K562 (cell line): ENCODE measurements at regions not wholly inside any gene's neighbourhood (a gene's known extent, or its start where the extent isn't known, plus 50 kb on each side); places are given as distances from the start of the nearest gene placed in this dataset.

Experiments
- CBFA2T2 ChIP-seq: fragments of 450-650 bp; conservative IDR thresholded peaks from 2 replicates; pipeline ENCODE4 v1.6.1; 2017; ENCODE audit warnings: mild to moderate bottlenecking
- CHD4 ChIP-seq: fragments of 200-600 bp; sonication (generic); IDR thresholded peaks from 3 replicates; pipeline ENCODE4 v1.6.1; 2012; ENCODE audit warnings: low read depth, mild to moderate bottlenecking, mixed read lengths, low read length, inconsistent platforms; ENCODE audit not compliant: insufficient read depth, insufficient replicate concordance, poor library complexity, severe bottlenecking
- CREM ChIP-seq: IDR thresholded peaks from 2 replicates; pipeline ENCODE4 v1.6.1; 2014; ENCODE audit warnings: antibody characterized with exemption, low read depth
- CTCF ChIP-seq, 3 experiments: IDR thresholded peaks in 2 of 3; conservative IDR thresholded peaks in 1 of 3; 2 replicates each; pipeline ENCODE4 v1.5.1; 2011 to 2012; ENCODE audit warnings: low read length in 3 of 3, mild to moderate bottlenecking in 3 of 3, control low read depth in 2 of 3, improper control_type of control experiment in 1 of 3, inconsistent platforms in 1 of 3, low read depth in 1 of 3, mixed read lengths in 1 of 3, moderate library complexity in 1 of 3; ENCODE audit not compliant: insufficient read depth in 2 of 3
- GABPA ChIP-seq: fragments of 200-800 bp; sonication (Bioruptor generic); conservative IDR thresholded peaks from 2 replicates; pipeline ENCODE4 v1.6.1; 2016; ENCODE audit warnings: low read depth, missing genetic modification characterization, missing compliant biosample characterization
- MAZ ChIP-seq, 2 experiments: fragments of 450-650 bp in 1 of 2; sonication (generic) in 1 of 2; formaldehyde crosslinking; IDR thresholded peaks in 1 of 2; conservative IDR thresholded peaks in 1 of 2; 2 replicates each; pipeline versions ENCODE4 v1.4.0 to v1.5.0; 2020; ENCODE audit warnings: mild to moderate bottlenecking in 1 of 2, missing genetic modification reagents in 1 of 2
- MTF1 ChIP-seq: fragments of 250-450 bp; sonication (Bioruptor Pico); IDR thresholded peaks from 2 replicates; pipeline ENCODE4 v1.9.0; 2021; ENCODE audit warnings: moderate library complexity, mild to moderate bottlenecking, inconsistent platforms, borderline replicate concordance
- TBP ChIP-seq: optimal IDR thresholded peaks from 2 replicates; pipeline ENCODE3; 2011; ENCODE audit warnings: low read depth, low read length, improper control_type of control experiment
- THRAP3 ChIP-seq: fragments of 450-650 bp; IDR thresholded peaks from 2 replicates; pipeline ENCODE4 v1.6.1; 2016; ENCODE audit warnings: mild to moderate bottlenecking, inconsistent platforms, borderline replicate concordance
- ZNF12 ChIP-seq: sonication (generic); formaldehyde crosslinking; IDR thresholded peaks from 2 replicates; pipeline ENCODE4 v1.4.0; 2020; ENCODE audit warnings: mild to moderate bottlenecking, missing genetic modification reagents
- ZNF408 ChIP-seq: fragments of 250-450 bp; sonication (Bioruptor Pico); IDR thresholded peaks from 2 replicates; pipeline ENCODE4 v1.4.0; 2020; ENCODE audit warnings: low read depth, mild to moderate bottlenecking, moderate library complexity
- ZNF561 ChIP-seq: fragments of 450-650 bp; formaldehyde crosslinking; conservative IDR thresholded peaks from 2 replicates; pipeline ENCODE4 v1.4.0; 2020; ENCODE audit warnings: mild to moderate bottlenecking, moderate library complexity
- ZNF830 ChIP-seq: fragments of 250-450 bp; sonication (Bioruptor Pico); IDR thresholded peaks from 2 replicates; pipeline ENCODE4 v1.5.0; 2021; ENCODE audit warnings: mild to moderate bottlenecking

GRCh38 chr2:242012956-242013764 is 143.6 kb downstream of the RTP5 start:
- TF ChIP-seq CTCF (IDR thresholded peaks at IDR 0.05 in 2 of 3, conservative IDR thresholded peaks at IDR 0.05 in 1 of 3; ENCODE audit: insufficient read depth in 2 of 3, low read depth in 1 of 3, low read length in 3 of 3) (no peak), CBFA2T2 (no peak), TBP (no peak), MTF1 (CRISPR knock-in tag) (no peak), ZNF408 (CRISPR knock-in tag) (no peak), CREM (no peak), CHD4 (no peak), ZNF561 (CRISPR knock-in tag) (no peak), THRAP3 (no peak), MAZ (CRISPR knock-in tag; conservative IDR thresholded peaks at IDR 0.05 in 1 of 2, IDR thresholded peaks at IDR 0.05 in 1 of 2) (no peak), ZNF12 (no peak), GABPA (tag) (no peak), ZNF830 (CRISPR knock-in tag) (no peak)
